ENCODE measurements at regions not wholly inside any gene's neighbourhood (a gene's known extent, or its start where the extent isn't known, plus 50 kb on each side); places are given as distances from the start of the nearest gene placed in this dataset.
"Not testable (repeated sequence)": the region's sequence is repeated elsewhere in the genome, so short reads cannot be mapped to it uniquely, and the experiment has no call there.

DNA sequence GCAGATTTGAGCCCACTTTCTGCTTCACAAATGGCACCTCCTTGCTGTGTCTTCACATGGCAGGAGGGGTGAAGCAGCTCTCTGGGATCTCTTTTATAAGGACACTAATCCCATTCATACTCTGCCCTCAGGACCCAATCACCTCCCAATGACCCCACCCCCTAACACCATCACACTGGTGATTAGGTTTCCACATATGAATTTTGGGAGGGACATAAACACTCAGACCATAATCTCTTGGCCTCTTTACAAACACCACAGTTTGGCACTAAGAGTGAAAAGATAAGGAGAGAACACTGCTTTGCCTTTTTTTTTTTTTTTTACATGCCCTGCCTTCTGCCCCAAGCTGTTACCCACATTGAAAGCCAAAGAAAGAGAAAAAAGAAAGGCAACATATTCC lies 166.2 kb upstream of the NFIA start:
- Histone ChIP-seq H3K4me1 (ENCODE audit: control insufficient read depth in 1 of 2, insufficient read depth in 2 of 2, low read length in 2 of 2) (no peaks in the 10 kb centered on the region), H3K27ac (ENCODE audit: low read depth in 1 of 2, low read length in 2 of 2) (no peak overlapping the region), H3K36me3 (ENCODE audit: control insufficient read depth in 1 of 2, insufficient read depth in 2 of 2, low read length in 1 of 2) (no peaks in the 10 kb centered on the region), H3K4me3 (ENCODE audit: low read length in 2 of 2) (no peak overlapping the region), H3K9me3 (ENCODE audit: control insufficient read depth, low read length) (no peaks in the 10 kb centered on the region), H3K27me3 (ENCODE audit: control insufficient read depth in 1 of 2, insufficient read depth in 2 of 2, low read length in 1 of 2) (no peaks in the 10 kb centered on the region)
- intact Hi-C loops (cut with DNase I): no loop called here
- DNase-seq (no peak), ATAC-seq (ENCODE audit: low FRiP score) (no peak)

- 97% methylated on average over 6 of the region's 6 CpGs for WGBS, 2 donors
- Histone ChIP-seq H3K27ac (ENCODE audit: low read depth in 1 of 2, low read length in 2 of 2) (no peak overlapping the region), H3K9me3 (ENCODE audit: control insufficient read depth, low read length) (no peaks in the 10 kb centered on the region), H3K36me3 (ENCODE audit: control insufficient read depth in 1 of 2, insufficient read depth in 2 of 2, low read length in 1 of 2) (no peaks in the 10 kb centered on the region), H3K4me3 (ENCODE audit: low read length in 2 of 2) (no peak overlapping the region), H3K27me3 (ENCODE audit: control insufficient read depth in 1 of 2, insufficient read depth in 2 of 2, low read length in 1 of 2) (no peaks in the 10 kb centered on the region), H3K4me1 (ENCODE audit: control insufficient read depth in 1 of 2, insufficient read depth in 2 of 2, low read length in 2 of 2) (no peaks in the 10 kb centered on the region)
- intact Hi-C loops (cut with DNase I): no loop called here
- ATAC-seq (ENCODE audit: low FRiP score): no peak
- DNase-seq: no peak
These were observed 166.9 kb upstream of the NFIA start for GRCh38 chr1:60915441-60915840.

DNA sequence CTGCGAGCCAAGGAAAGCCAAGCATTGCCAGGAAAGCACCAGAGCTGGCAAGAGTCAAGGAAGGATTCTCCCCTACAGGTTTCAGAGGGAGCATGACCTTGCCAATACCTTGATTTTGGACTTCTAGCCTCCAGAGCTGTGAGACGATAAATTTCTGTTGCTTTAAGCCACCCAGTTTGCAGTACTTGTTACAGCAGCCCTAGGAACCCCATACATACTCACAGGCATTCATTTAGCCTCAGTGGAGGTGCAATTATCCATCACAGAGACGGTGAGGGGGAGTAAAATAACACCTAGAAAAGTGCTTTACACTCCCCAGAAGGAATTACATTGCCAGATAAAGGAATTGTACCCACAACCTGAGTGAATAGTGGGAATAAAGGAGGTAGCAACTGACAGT lies 167.4 kb upstream of the NFIA start:
- H3K4me1 ChIP-seq (ENCODE audit: control insufficient read depth in 1 of 2, insufficient read depth in 2 of 2, low read length in 2 of 2): no peaks in the 10 kb centered on the region
- no peak overlapping the region for H3K27ac ChIP-seq (ENCODE audit: low read depth in 1 of 2, low read length in 2 of 2)
- ATAC-seq (ENCODE audit: low FRiP score) (no peak), DNase-seq (no peak)
- no peaks in the 10 kb centered on the region for H3K9me3 ChIP-seq (ENCODE audit: control insufficient read depth, low read length)
- no peak overlapping the region for H3K4me3 ChIP-seq (ENCODE audit: low read length in 2 of 2)
- intact Hi-C loops (cut with DNase I): no loop called here
- H3K36me3 ChIP-seq (ENCODE audit: control insufficient read depth in 1 of 2, insufficient read depth in 2 of 2, low read length in 1 of 2): no peaks in the 10 kb centered on the region
- no peaks in the 10 kb centered on the region for H3K27me3 ChIP-seq (ENCODE audit: control insufficient read depth in 1 of 2, insufficient read depth in 2 of 2, low read length in 1 of 2)
- WGBS, 2 donors: 89 to 94% methylated on average over 3 of the region's 3 CpGs

GRCh38 chr1:60913708-60914107 lies 168.7 kb upstream of the NFIA start:
- H3K4me3 ChIP-seq (ENCODE audit: low read length in 2 of 2); DNase-seq; intact Hi-C loops (cut with DNase I); H3K9me3 ChIP-seq (ENCODE audit: control insufficient read depth, low read length); H3K36me3 ChIP-seq (ENCODE audit: control insufficient read depth in 1 of 2, insufficient read depth in 2 of 2, low read length in 1 of 2); ATAC-seq (ENCODE audit: low FRiP score); H3K27ac ChIP-seq (ENCODE audit: low read depth in 1 of 2, low read length in 2 of 2); H3K27me3 ChIP-seq (ENCODE audit: control insufficient read depth in 1 of 2, insufficient read depth in 2 of 2, low read length in 1 of 2); H3K4me1 ChIP-seq (ENCODE audit: control insufficient read depth in 1 of 2, insufficient read depth in 2 of 2, low read length in 2 of 2): not testable (repeated sequence)
- WGBS, 2 donors: 62 to 63% methylated on average over 2 of the region's 2 CpGs

GRCh38 chr1:60913039-60913438 lies 169.3 kb upstream of the NFIA start:
- Histone ChIP-seq H3K27me3 (ENCODE audit: control insufficient read depth in 1 of 2, insufficient read depth in 2 of 2, low read length in 1 of 2) (no peaks in the 10 kb centered on the region), H3K4me1 (ENCODE audit: control insufficient read depth in 1 of 2, insufficient read depth in 2 of 2, low read length in 2 of 2) (no peaks in the 10 kb centered on the region), H3K27ac (ENCODE audit: low read depth in 1 of 2, low read length in 2 of 2) (no peak overlapping the region), H3K36me3 (ENCODE audit: control insufficient read depth in 1 of 2, insufficient read depth in 2 of 2, low read length in 1 of 2) (no peaks in the 10 kb centered on the region), H3K9me3 (ENCODE audit: control insufficient read depth, low read length) (no peaks in the 10 kb centered on the region), H3K4me3 (ENCODE audit: low read length in 2 of 2) (no peak overlapping the region)
- 71 to 90% methylated on average over 3 of the region's 3 CpGs for WGBS, 2 donors
- ATAC-seq (ENCODE audit: low FRiP score): no peak
- no peak for DNase-seq
- intact Hi-C loops (cut with DNase I): no loop called here

- H3K4me1 ChIP-seq (ENCODE audit: control insufficient read depth in 1 of 2, insufficient read depth in 2 of 2, low read length in 2 of 2): no peaks in the 10 kb centered on the region
- H3K36me3 ChIP-seq (ENCODE audit: control insufficient read depth in 1 of 2, insufficient read depth in 2 of 2, low read length in 1 of 2): no peaks in the 10 kb centered on the region
- peak in 1 of 2 donors; percentile 62 for DNase-seq
- intact Hi-C loops (cut with DNase I): no loop called here
- ATAC-seq (ENCODE audit: low FRiP score): no peak
- 81 to 82% methylated on average over 9 of the region's 9 CpGs for WGBS, 2 donors
- no peak overlapping the region for H3K27ac ChIP-seq (ENCODE audit: low read depth in 1 of 2, low read length in 2 of 2)
- H3K9me3 ChIP-seq (ENCODE audit: control insufficient read depth, low read length): no peaks in the 10 kb centered on the region
- H3K4me3 ChIP-seq (ENCODE audit: low read length in 2 of 2): no peak overlapping the region
- H3K27me3 ChIP-seq (ENCODE audit: control insufficient read depth in 1 of 2, insufficient read depth in 2 of 2, low read length in 1 of 2): no peaks in the 10 kb centered on the region
These were observed 170.2 kb upstream of the NFIA start for GRCh38 chr1:60911966-60912697.

GRCh38 chr1:60908159-60908558 lies 174.2 kb upstream of the NFIA start:
- WGBS, 2 donors: 82 to 93% methylated on average over 4 of the region's 4 CpGs

GRCh38 chr1:60906526-60906925 lies 175.8 kb upstream of the NFIA start:
- intact Hi-C loops (cut with DNase I): no loop called here
- Histone ChIP-seq H3K27ac (ENCODE audit: low read depth in 1 of 2, low read length in 2 of 2) (no peak overlapping the region), H3K4me3 (ENCODE audit: low read length in 2 of 2) (no peak overlapping the region), H3K36me3 (ENCODE audit: control insufficient read depth in 1 of 2, insufficient read depth in 2 of 2, low read length in 1 of 2) (no peaks in the 10 kb centered on the region), H3K4me1 (ENCODE audit: control insufficient read depth in 1 of 2, insufficient read depth in 2 of 2, low read length in 2 of 2) (peaks cover 0 to 3% of the 10 kb centered on the region in 2 donors), H3K9me3 (ENCODE audit: control insufficient read depth, low read length) (no peaks in the 10 kb centered on the region), H3K27me3 (ENCODE audit: control insufficient read depth in 1 of 2, insufficient read depth in 2 of 2, low read length in 1 of 2) (no peaks in the 10 kb centered on the region)
- no peak for DNase-seq
- no peak for ATAC-seq (ENCODE audit: low FRiP score)
- 97% methylated on average over 1 of the region's 1 CpG for WGBS, 2 donors

More at GRCh38 chr1:60908159-60908558, 174.2 kb upstream of the NFIA start:
- Histone ChIP-seq H3K9me3 (ENCODE audit: control insufficient read depth, low read length) (no peaks in the 10 kb centered on the region), H3K4me1 (ENCODE audit: control insufficient read depth in 1 of 2, insufficient read depth in 2 of 2, low read length in 2 of 2) (peaks cover 0 to 3% of the 10 kb centered on the region in 2 donors), H3K36me3 (ENCODE audit: control insufficient read depth in 1 of 2, insufficient read depth in 2 of 2, low read length in 1 of 2) (no peaks in the 10 kb centered on the region), H3K27me3 (ENCODE audit: control insufficient read depth in 1 of 2, insufficient read depth in 2 of 2, low read length in 1 of 2) (no peaks in the 10 kb centered on the region), H3K27ac (ENCODE audit: low read depth in 1 of 2, low read length in 2 of 2) (no peak overlapping the region), H3K4me3 (ENCODE audit: low read length in 2 of 2) (no peak overlapping the region)
- ATAC-seq (ENCODE audit: low FRiP score): no peak
- no peak for DNase-seq
- intact Hi-C loops (cut with DNase I): loop anchor here in 1 of 2 donors (2.0 kb wide), 1 partner anchor 41 kb away; no protein-coding TSS in a partner anchor

- no peaks in the 10 kb centered on the region for H3K27me3 ChIP-seq (ENCODE audit: control insufficient read depth in 1 of 2, insufficient read depth in 2 of 2, low read length in 1 of 2)
- H3K4me3 ChIP-seq (ENCODE audit: low read length in 2 of 2): no peak overlapping the region
- H3K9me3 ChIP-seq (ENCODE audit: control insufficient read depth, low read length): no peaks in the 10 kb centered on the region
- H3K4me1 ChIP-seq (ENCODE audit: control insufficient read depth in 1 of 2, insufficient read depth in 2 of 2, low read length in 2 of 2): peaks cover 0 to 3% of the 10 kb centered on the region in 2 donors
- no peak overlapping the region for H3K27ac ChIP-seq (ENCODE audit: low read depth in 1 of 2, low read length in 2 of 2)
- WGBS, 2 donors: 94 to 95% methylated on average over 2 of the region's 2 CpGs
- no peaks in the 10 kb centered on the region for H3K36me3 ChIP-seq (ENCODE audit: control insufficient read depth in 1 of 2, insufficient read depth in 2 of 2, low read length in 1 of 2)
- DNase-seq (no peak), ATAC-seq (ENCODE audit: low FRiP score) (no peak)
- intact Hi-C loops (cut with DNase I): no loop called here
These were observed 176.3 kb upstream of the NFIA start for GRCh38 chr1:60906039-60906438.
